Stimulated activated CD4-positive, alpha-beta T cell treated with anti-CD3 and anti-CD28 coated beads, Interleukin-4, amount 100 ng/mL, for 1 hour (primary cell): ENCODE measurements at regions not wholly inside any gene's neighbourhood (a gene's known extent, or its start where the extent isn't known, plus 50 kb on each side); places are given as distances from the start of the nearest gene placed in this dataset.

Source experiments
- DNase-seq: peaks from one replicate; pipeline ENCODE4 v3.0.0-alpha.2; 2020

DNA sequence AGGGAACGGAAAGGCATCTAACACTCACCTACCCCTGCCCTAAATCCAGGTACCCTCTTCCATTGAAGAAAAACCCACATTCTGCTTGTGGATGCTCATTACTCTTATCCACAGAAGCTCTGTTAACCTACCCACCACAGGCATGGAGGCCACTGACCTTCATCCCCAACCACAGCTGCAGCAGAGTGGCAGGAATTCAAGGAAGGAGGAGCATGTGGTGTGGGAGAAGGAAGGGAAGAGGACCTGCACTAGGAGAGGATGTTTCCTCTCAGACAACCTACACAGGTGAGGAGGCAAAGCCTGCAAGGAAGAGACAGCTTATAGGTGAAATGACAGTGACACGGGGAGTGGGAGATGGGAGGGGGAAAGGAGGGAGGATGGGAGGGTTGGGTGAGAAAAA lies 192.5 kb upstream of the TSC22D2 start:
- DNase-seq, result no peak

DNA sequence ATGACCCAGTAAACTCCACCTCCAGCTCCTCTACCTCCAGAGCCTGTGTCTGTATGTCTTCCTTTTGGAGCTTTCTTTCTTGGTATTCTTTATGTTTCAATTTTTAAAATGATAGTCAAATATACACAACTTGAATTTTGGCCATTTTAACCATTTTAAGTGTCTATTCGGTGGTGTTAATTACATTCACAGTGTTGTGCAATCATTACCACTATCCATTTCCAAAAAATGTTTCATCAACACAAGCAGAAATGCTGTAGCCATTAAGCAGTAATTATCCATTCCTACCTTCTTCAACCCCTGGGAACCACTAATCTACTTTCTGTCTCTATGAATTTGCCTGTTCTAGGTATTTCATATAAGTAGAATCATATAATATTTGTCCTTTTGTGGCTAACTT lies 194.5 kb upstream of the TSC22D2 start:
- DNase-seq, result no peak

DNA sequence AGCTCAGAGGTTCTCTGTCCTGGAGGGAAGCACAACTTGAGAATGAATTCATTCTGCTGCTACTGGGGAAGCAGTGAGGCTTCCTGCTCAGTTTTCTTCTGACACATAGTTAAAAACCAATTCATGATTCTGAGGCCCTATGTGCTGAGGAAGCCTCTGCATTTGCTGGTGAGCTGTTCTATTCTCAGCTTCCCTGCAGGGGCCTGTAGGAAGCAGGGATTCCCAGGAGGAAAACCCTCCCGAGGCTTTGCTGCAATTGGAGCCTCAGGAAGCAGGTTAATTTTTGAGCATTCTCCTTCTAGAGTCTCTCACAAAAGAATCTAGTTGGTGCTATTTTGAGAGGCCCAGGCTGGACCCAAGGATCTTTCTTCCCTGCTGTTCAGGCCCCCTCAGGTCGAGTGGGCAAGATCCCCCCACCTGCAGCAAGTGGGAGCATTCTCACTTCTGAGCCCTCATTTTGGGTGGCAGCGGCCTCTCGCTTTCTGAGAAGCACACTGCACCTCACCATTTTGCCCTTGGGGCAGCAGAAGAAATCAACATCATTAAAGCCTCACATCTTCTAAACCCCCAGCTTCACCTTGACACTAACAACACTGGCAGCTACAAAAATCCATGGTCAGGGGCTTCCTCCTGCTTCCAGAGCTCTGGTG lies 197.5 kb upstream of the TSC22D2 start:
- DNase-seq, result no peak

DNA sequence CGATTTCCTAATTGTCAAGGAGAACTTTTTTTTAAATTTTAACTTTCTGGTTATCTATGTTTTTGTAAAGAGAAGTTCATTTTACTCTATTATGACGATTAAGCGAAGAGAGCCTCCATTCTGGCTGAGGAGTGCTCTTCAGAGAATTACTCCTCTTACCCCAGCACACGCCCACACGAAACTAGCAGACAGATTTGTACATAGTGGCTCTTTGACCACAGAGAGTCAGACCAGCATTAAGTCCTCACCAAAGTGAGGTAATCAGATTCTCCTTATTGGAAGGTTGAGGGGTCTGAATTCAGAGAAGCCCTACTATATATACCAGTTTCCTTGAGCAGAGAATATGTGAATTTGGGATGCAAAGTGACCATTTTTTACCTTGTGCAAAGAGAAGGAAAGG lies 204.8 kb upstream of the TSC22D2 start:
- no peak for DNase-seq

DNA sequence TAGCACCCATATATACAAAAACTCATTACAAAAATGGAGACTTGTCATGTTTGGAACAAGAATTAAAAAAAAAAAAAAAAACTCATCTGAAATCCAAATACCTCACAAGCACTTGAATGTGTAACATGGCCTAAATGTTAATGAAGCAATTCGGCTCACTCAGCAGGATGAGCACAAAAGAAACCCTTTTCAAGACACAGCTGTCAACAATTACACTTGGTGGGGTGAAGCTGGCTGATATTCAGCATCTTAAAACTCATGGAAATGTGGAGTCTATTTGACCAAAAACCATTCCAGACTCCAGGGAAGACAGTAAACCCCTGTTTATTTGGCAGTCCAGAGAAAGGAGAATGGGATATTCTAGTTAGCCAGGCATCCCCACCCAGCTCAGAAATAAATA lies 205.4 kb upstream of the TSC22D2 start:
- DNase-seq, result no peak

DNA sequence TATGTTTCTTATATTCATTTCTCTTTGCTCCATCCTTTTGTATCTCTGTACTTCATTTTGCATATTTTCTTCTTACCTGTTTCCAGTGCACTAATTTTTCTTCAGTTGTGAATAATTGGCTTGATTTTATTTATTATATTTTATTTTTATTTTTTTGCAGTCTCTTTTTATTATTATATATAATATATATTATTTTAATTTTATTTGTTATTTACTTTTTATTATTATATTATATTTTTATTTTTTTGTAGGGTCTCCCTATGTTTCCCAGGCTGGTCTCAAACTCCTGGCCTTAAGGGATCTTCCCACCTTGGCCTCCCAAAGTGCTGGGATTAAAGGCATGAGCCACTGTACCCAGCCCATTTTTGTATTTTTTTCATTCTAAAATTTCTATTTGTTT lies 213.1 kb upstream of the TSC22D2 start:
- DNase-seq, result no peak

DNA sequence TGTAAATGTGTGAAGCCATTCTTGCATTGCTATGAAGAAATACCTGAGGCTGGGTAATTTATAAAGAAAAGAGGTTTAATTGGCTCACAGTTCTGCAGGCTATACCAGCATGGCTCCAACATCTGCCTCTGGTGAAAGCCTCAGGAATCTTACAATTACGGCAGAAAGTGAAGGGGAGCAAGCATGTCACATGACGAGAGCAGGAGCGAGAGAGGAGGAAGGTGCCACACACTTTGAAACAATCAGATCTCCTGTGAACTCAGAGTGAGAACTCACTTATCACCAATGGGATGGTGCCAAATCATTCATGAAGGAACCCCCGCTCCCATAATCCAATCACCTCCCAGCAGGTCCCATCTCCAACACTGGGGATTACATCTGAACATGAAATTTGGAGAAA lies 213.6 kb upstream of the TSC22D2 start:
- DNase-seq, result no peak

DNA sequence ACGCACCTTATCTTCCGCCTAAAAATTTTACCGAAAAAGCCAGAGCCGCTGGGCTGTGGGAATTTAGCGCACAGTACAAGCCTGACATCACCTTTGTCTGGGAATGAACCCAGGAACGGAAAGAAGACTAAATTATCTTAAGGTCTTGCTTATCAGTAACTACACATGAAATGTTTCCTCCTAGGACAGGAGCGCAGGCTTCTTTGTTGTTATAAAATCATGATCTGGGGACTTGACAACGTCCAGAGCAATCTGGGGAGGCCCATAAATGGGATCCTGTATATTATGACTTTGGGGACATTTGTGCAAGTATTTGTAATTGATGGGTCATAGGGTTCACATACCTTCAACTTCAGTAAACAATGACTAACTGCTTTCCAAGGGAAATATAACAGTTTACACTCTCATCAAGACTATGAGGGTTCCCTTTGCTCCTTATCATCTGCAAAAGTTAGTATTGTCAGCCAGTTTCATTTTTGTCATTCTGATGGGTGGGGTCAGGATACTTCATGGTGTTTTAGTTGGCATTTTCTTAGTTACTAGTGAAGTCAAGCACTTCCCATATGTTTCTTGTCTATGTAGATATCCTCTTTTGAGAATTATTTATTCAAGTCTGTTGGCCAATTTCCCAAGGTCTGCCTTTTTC lies 213.9 kb upstream of the PFN2 start:
- no peak for DNase-seq

DNA sequence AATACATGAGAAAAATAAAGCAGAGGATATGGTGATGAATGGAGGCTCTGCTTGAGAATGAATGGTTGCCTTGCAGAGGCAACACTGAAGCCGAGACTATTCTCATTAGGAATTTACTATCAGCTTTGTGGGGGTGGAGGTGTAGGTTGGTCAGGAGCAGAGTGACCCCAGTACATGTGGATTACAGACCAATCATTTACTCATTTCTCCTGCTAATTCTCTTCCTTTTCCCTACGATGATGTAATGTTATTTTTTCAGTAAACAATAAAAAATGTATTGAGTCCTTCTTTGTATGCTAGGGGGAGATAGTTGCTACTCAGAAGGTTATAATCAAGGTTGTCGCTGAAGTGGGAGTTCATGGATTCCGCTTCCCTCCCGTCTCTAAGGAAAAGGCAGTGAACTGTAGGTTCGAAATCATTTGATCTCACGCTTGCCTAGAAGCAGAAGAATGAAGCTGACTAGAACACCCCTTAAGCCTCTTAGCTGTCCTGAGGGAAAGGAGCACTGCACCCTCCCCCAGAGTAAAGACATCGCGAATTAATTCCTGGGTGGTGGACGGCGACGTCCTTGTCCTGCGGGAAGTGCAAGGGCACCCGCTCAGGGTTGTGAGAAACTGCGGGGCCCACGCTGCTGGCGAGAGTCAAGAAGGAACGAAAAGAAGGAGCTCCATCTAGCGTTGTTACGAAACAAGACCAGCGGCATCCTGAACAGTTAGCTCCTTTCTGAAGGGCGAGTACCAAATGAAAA lies 213.2 kb upstream of the PFN2 start:
- peak; percentile 41 for DNase-seq

DNA sequence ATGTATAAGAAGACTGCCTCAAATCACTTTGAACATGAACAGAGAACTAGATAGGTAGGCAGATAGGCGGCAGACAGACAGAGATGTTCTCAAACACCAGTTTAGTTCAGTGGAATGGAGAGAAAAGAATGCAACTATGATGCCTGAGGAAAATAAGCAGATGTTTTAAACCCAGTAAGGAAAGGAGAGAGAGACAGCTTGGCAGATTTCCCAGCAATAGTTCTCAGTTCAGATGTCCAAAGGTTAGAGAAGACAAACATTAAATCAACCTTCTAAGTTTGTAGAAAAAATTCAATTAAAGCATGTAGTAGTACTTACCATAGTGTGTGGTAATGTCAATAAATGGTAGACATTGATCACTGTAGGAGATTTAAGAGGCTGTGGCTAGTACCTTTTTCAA lies 209.6 kb upstream of the PFN2 start:
- DNase-seq, result no peak

DNA sequence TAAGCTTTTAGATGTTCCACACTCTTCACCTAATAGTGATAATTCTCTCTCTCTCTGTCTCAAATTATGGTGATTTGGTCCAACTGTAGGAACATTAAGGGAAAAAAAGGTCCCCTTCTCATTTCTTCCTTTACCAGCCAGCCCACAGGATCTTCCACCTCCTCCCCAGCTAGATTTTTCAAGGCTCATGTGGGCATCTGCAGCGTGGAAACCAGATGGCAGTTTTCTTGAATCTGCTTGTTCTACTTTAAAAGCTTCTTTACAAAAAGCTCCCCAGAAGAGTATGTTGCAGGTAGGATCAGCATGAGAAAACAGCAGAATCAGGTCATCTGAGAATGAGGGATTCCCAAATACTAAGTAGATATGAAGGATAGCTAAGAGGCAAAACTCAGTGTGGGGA lies 208.6 kb upstream of the PFN2 start:
- DNase-seq, result no peak

DNA sequence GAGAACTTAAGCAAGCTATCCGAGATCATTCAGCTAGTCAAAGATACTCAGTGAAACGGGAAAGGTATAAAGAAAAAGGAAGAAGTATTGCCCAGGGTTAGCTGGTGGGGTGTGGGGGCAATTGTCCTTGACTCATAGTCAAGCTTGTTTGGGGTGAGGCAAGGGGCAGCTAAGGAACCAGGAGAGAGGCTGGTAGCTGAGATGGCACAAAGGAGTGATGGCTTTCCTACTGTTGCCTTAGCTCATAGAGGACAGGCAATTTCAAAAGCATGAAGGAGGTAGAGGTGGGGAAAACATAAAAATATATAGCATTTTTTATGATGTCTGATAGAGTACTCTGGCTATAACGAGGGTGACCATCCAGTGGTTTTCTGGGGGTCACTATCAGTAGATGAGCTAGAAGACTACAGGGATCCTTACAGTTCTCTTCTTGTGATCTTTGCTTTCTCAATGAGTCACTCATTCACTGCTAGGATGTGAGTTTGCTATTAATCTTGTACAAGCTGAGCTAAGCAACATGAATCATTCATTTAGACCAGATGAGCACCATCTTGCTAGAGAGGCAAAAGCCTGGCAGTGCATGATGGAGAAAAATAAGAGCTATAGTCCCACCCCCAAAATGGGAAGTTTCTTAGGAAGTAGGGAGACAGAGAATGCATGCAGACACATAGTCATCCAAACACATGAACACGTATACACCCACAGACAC lies 207.1 kb upstream of the PFN2 start:
- DNase-seq, result no peak

DNA sequence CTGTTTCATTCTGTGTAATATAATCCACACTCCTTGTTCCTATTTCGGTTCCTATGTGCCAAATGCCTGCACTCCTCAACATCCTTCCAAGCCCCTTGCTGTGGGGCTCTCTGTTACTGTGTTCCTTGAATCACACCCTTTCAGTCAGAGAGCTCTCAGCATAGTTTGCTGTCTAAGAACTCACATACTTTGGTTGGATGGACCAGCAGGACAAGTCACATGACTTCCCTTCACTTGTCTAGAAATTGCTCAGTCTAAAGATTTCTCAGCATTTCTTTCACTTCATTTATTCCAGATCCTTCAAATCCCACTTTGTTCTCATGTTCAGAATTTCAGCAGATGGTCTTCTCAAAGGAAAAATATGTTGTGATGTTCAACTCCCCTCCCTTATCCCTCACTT lies 203.5 kb upstream of the PFN2 start:
- no peak for DNase-seq

DNA sequence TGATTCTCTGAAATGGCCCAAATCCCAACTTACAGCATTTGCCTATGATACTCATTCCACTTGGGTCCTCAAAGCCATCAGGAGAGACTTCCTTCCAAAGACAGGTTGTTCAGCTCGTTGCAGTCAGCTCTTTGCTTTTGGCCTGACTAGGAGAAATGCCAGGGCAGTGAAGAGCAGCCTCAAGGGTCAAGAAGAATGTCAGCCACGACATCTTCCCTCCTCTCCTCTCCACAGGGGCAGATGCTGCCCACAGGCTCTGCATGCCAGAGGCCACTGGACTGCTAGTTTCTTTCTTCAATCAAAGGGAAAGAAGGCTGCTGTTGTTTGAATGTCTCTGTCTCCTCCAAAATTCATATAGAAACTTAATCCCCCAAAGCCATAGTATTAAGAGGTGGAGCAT lies 201.7 kb upstream of the PFN2 start:
- no peak for DNase-seq

DNA sequence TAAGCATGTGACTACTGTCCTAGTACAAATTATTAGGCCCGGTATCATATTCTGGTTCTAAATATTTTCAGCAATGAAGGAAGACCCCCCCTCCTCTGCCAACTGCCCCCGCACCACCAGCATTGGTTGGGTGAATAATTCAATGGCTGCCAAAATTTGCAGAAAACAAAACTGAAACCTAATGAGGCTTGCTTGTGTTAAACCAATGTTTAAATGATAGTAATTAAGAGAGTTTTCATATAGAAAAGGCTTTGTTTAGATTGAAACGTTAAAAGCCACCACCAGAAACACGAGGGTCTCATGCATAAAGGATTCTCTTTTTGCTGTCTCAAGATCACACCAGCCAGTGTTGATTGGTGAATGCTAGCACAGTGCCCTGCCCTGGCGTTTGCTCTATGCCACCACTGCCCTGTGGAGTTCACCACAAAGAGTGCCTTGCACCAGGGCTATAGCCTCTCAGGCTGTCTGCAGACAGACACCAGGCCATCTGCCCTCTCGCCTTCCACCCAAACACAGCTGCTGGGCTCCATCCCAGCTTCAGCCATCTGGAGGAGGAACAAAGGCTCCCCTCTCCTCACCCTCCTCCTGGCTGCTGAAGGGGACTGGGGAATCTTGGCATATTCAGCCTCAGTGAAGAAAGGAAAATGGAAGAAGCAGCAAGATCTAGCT lies 200.3 kb upstream of the PFN2 start:
- no peak for DNase-seq

DNA sequence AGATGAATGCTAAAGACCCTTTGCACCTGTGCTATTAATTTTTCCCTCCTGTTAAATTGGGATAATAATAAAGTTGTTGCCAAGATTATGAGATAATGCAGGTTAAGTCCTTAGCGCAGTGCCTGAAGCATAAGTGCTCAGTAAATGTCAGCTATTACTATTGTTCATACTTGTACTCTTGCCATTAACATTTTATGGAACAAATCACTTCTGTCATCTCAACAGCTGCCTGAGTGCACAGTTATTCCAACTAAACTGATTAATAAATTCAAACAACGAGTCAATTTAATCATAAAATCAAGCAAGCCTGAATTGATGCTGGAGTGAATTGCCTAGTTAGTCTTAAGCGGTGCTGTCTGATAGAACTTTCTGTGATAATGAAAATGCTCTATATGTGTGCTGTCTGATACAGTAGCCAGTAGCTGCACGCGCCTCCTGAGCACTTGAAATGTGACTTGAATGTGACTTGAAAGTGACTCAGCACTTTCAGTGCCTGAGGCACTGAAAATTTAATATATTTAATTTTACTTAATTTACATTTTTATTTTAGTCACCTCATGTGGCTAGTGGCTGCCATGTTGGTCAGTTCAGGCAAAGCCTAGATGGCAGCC lies 198.7 kb upstream of the PFN2 start:
- no peak for DNase-seq

DNA sequence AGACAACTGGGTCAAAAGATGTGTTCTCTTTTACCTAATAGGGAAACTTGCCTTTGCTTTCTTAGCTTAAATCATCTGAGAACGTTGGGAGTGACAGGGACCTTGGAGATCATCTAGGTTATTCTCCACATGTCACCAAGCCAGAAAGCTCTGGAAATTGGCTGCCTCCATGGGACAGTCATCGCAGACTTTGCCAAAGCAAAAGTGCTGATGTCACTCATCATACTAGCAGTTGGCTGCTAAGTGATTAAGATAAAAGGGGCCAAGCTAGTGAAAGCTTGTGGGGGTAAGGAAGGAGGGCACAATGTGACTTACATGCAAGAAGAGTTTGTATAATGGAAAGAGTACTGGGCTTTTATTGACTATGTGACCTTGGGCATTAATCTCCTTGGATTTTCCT lies 198.0 kb upstream of the PFN2 start:
- no peak for DNase-seq

DNA sequence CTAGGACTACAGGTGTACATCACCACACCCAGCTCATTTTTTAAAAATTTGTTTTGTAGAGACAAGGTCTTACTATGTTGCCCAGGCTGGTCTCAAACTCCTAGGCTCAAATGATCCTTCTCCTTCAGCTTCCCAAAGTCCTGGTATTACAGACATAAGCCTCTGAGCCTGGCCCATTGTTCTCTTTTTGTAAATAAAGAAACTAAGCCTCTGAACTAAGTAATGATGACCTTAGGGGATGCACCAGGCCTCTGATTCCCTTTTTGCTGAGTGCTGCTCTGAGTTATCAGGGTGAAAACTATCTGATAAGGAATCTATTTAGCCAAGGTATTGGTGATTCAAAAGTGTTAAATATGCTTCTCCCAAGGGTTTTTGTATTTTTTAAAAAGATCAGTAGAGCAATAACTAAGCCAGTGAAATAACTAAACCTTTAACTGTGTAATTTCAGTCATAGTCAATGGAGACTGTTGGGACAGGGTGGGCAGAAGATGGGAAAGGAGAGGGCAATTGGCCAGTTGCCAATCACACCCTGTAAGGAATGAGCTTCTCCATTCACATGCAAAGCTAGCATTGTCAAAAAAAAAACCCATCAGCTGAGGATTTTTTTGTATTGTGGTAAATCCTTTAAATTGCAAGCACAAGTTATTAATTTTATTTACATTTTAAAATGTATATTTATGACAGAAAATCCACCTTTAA lies 194.8 kb upstream of the PFN2 start:
- no peak for DNase-seq

DNA sequence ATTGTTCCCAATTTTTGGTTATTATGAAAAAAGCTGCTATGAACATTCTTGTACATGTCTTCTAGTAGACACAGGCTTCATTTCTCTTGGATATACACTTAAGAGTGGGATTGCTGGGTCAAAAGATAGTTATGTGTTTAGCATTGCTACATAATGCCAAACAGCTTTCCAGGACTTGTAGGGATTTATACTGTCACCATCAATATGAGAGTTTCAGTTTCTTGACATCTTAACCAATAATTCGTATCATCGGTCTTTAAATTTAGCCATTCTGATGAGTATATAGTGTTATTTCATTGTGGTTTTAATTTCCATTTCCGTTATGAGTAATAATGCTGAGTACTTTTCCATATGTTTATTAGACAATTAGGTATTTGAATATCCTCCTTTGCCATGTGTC lies 190.3 kb upstream of the PFN2 start:
- DNase-seq, result no peak

DNA sequence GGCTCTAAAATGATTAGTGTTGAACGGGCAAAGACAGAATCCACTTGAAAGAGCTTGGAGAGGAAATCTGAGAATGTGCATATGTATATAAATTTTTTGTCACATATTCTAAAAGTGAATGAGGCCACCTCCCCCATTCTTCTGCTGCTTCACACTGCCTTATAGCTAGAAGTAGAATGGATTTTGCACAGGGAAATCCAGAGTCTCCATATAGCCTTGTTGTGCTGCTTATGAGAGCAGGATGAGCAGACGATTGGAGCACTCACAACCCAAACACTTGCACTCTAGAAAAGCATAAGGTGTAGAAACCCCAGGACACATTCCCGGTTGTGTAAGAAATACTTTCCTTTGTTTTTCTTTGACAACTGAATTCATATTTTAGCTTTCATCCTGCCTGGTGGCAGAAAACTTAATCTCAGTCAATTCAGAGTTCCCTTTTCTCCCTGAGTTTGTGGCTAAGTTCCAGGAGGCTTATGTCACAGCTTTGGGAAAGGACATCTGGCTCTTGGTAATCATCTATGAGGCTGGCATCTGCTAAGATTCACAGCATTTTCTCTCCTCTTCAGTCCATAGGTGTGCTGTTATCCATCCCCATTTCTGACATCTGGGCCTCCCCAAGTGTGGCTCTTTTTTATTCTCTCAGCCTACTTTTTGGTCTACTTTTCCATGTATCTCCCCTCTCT lies 188.4 kb upstream of the PFN2 start:
- no peak for DNase-seq

DNA sequence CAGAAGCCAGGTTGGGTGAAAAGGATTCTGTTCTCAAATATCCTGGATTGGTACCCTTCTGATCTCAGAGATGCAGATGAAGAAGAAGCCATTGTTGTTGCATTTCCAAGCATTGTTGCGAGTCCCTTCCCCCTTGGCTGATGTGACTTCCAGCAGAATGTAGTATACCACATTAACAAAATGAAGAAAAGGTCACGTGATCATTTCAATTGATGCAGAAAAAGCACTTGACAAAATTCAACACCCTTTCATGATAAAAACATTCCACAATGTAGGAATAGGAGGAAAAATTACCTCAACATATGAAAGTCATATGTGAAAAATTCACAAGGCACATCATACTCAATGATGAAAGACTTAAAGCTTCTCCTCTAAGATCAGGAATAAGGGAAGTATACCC lies 181.9 kb upstream of the PFN2 start:
- DNase-seq, result no peak

DNA sequence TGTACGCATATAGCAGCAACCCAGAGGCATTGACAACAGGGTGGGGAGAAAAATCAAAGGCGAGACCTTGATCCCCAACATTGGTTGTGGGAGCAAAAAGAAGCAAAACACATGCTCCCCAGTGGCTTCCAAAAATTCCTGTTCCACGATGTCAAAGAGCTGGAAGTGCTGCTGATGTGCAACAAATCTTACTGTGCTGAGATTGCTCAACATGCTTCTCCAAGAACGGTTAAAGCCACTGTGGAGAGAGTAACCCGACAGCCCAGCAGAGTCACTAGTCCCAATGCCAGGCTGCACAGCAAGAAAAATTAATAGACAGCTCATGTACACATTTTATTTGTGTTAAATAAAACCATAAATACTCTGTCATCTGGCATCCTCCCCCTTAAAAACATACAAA lies 179.9 kb upstream of the PFN2 start:
- DNase-seq, result no peak
